ENCODE measurements at regions not wholly inside any gene's neighbourhood (a gene's known extent, or its start where the extent isn't known, plus 50 kb on each side); places are given as distances from the start of the nearest gene placed in this dataset.

DNA sequence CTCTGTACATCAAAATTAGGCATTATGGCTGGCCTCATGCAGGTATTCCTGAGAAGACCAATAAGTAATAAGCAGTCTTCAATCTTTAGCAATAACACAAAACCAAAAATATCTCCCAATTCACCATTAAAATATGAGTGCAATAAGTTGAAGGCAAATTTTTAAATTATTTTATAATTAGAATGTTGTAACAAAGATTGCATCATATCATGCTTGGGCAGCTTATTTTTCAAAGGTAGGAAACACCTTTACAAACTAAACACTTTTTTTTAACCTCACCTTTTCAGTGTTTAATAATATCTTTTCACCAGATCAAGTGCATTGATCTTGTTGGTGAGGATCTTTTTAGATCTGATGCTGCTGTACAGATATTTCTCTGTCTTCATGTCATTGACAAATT is 592.9 kb upstream of the PITX2 start:
- Mint-ChIP-seq H3K27me3 (ENCODE audit: low read depth, poor library complexity) (peaks cover 9% of the 10 kb centered on the region), H3K4me1 (no peaks in the 10 kb centered on the region), H3K4me3 (no peak overlapping the region), H3K9me3 (no peaks in the 10 kb centered on the region), H3K36me3 (ENCODE audit: low read depth) (no peaks in the 10 kb centered on the region), H3K27ac (no peak overlapping the region)
- TF ChIP-seq, protein P1, sequence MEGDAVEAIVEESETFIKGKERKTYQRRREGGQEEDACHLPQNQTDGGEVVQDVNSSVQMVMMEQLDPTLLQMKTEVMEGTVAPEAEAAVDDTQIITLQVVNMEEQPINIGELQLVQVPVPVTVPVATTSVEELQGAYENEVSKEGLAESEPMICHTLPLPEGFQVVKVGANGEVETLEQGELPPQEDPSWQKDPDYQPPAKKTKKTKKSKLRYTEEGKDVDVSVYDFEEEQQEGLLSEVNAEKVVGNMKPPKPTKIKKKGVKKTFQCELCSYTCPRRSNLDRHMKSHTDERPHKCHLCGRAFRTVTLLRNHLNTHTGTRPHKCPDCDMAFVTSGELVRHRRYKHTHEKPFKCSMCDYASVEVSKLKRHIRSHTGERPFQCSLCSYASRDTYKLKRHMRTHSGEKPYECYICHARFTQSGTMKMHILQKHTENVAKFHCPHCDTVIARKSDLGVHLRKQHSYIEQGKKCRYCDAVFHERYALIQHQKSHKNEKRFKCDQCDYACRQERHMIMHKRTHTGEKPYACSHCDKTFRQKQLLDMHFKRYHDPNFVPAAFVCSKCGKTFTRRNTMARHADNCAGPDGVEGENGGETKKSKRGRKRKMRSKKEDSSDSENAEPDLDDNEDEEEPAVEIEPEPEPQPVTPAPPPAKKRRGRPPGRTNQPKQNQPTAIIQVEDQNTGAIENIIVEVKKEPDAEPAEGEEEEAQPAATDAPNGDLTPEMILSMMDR (IDR thresholded peaks at IDR 0.05), result no peak
- DNase-seq, result no peak

DNA sequence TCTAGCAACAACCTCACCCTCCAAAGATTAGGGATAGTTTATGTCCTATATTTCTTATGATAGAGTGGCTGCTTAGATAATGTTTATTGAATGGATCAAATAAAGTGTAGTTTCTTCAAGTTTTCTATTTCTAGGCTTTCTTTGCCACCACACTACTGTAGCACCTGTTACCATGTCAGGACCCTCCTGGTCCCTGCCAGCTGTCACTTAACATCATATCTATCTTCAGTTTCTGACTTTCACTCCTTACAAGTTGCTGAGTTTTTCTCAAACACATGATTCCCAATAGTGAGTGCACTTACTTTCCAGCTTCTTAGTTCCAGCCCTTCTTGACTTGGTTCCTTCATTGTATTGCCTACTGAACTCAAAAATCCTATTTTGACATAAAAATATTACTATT is 593.9 kb upstream of the PITX2 start:
- Mint-ChIP-seq H3K4me3 (no peak overlapping the region), H3K36me3 (ENCODE audit: low read depth) (no peaks in the 10 kb centered on the region), H3K4me1 (no peaks in the 10 kb centered on the region), H3K27me3 (ENCODE audit: low read depth, poor library complexity) (peaks cover 9% of the 10 kb centered on the region), H3K27ac (no peak overlapping the region), H3K9me3 (no peaks in the 10 kb centered on the region)
- TF ChIP-seq, protein P1 (IDR thresholded peaks at IDR 0.05), result no peak
- no peak for DNase-seq

DNA sequence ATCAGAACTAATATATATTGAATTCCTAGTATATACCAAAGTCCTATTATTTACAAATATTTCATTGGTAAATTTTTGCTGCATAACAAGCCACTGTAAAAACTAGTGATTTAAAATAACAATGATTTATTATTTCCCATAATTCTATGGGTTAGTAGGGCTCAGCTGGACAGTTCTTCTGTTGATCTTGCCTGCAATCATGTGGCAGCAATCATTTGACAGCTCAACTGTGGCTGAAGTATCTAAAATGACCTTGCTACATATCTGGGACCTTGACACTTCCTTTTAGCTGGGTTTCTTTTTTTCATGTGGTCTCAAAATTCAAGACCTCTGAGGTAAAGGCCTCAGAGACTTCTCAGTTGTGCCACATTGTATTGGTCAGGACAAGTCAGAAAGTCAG is 598.5 kb upstream of the PITX2 start:
- TF ChIP-seq, protein P1 (IDR thresholded peaks at IDR 0.05), result no peak
- Mint-ChIP-seq H3K9me3 (no peaks in the 10 kb centered on the region), H3K4me1 (no peaks in the 10 kb centered on the region), H3K27me3 (ENCODE audit: low read depth, poor library complexity) (peaks cover 5% of the 10 kb centered on the region), H3K4me3 (no peak overlapping the region), H3K27ac (no peak overlapping the region), H3K36me3 (ENCODE audit: low read depth) (no peaks in the 10 kb centered on the region)
- no peak for DNase-seq

DNA sequence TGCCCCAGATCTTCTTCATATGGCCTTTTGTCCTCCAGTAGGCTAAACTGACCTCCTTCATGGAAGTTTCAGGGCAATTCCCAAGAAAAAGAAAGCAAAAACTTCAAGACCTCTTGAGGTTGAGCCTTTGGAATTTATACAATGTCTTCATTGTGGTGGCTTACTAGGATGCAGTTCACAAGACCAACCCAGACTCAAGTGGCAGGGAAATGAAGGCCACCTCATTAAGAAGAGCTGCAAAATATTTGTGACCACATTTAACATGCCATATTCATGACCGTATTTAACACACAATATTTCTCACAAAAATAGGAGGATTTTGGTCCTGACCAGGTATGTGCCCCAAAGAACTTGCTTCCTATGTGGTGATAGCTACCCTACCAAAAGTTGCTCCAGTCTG is 605.5 kb upstream of the PITX2 start:
- no peak for DNase-seq
- Mint-ChIP-seq H3K9me3 (no peaks in the 10 kb centered on the region), H3K4me1 (no peaks in the 10 kb centered on the region), H3K27me3 (ENCODE audit: low read depth, poor library complexity) (no peaks in the 10 kb centered on the region), H3K4me3 (no peak overlapping the region), H3K36me3 (ENCODE audit: low read depth) (no peaks in the 10 kb centered on the region), H3K27ac (no peak overlapping the region)
- TF ChIP-seq, protein P1 (IDR thresholded peaks at IDR 0.05), result no peak

DNA sequence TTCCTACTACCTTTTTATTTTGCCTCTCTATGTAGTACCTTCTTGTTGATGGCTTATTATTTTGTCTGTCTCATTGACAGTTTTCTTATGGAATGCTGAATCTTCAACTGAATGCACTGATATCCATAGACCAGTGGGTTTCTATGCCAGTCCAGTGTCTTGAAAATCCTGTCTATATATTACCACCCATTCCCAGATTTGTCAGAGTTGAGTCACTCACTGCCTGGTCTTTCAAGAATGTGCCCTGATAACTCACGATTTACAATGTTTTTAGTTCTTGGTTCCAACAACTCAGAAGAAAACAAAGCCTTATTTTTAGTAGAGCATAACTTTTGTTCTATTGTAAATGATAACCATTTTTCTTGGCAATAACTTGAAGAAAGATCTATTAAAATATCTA is 606.0 kb upstream of the PITX2 start:
- TF ChIP-seq, protein P1 (IDR thresholded peaks at IDR 0.05), result no peak
- no peaks in the 10 kb centered on the region for H3K27me3 Mint-ChIP-seq (ENCODE audit: low read depth, poor library complexity)
- no peaks in the 10 kb centered on the region for H3K36me3 Mint-ChIP-seq (ENCODE audit: low read depth)
- no peaks in the 10 kb centered on the region for H3K4me1 Mint-ChIP-seq
- no peaks in the 10 kb centered on the region for H3K9me3 Mint-ChIP-seq
- no peak overlapping the region for H3K27ac Mint-ChIP-seq
- DNase-seq, result no peak
- H3K4me3 Mint-ChIP-seq, result no peak overlapping the region

DNA sequence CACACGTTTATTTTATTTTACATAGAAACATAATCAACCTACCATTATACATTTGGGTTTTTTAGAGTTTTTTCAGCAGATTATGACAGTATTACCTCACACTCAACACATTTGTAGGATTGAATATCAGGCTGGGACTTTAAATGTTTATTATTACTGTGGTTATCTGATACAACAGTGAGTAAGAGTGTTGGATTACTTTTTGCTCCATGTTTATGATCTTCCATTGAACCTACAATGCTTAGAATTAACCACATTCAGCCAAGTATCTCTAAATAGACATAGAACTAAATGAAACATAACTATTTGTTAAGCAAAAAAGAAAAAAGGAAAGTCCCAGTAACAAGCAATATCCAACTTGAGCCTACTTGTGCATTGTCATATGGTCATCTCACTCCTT is 607.4 kb upstream of the PITX2 start:
- TF ChIP-seq, protein P1 (IDR thresholded peaks at IDR 0.05), result no peak
- Mint-ChIP-seq H3K27me3 (ENCODE audit: low read depth, poor library complexity) (peaks cover 5% of the 10 kb centered on the region), H3K27ac (no peak overlapping the region), H3K9me3 (no peaks in the 10 kb centered on the region), H3K36me3 (ENCODE audit: low read depth) (no peaks in the 10 kb centered on the region), H3K4me1 (no peaks in the 10 kb centered on the region), H3K4me3 (no peak overlapping the region)
- no peak for DNase-seq

Measured in nephron progenitor cell (in vitro differentiated cells).